ENCODE measurements at regions not wholly inside any gene's neighbourhood (a gene's known extent, or its start where the extent isn't known, plus 50 kb on each side); places are given as distances from the start of the nearest gene placed in this dataset.

- no peaks in the 10 kb centered on the region for H3K36me3 ChIP-seq (ENCODE audit: control insufficient read depth in 2 of 2, extremely low read depth in 1 of 2, insufficient read depth in 1 of 2, low read length in 1 of 2)
- no peak overlapping the region for H3K27ac ChIP-seq (ENCODE audit: low read length)
- Mint-ChIP-seq H3K36me3 (no peaks in the 10 kb centered on the region), H3K9me3 (peaks cover 0 to 4% (median 2%) of the 10 kb centered on the region in 3 donors), H3K27me3 (peaks cover 0 to under 1% of the 10 kb centered on the region in 2 donors), H3K27ac (peak overlapping the region in 1 of 2 donors; percentile 56), H3K4me1 (peaks cover 14 to 27% (median 17%) of the 10 kb centered on the region in 3 donors), H3K4me3 (no peak overlapping the region)
- no peak for DNase-seq
- no peak for ATAC-seq (replicated peaks in 1 of 4)
- H3K4me1 ChIP-seq (ENCODE audit: control insufficient read depth in 1 of 2, extremely low read depth in 1 of 2, insufficient read depth in 2 of 2, low read length in 2 of 2), result peaks cover 0 to 18% of the 10 kb centered on the region in 2 experiments
- ChIA-PET CTCF (no interaction called here), POLR2A (no interaction called here)
- H3K9me3 ChIP-seq, result no peaks in the 10 kb centered on the region
- H3K4me3 ChIP-seq (ENCODE audit: control insufficient read depth in 1 of 2, extremely low read depth in 1 of 2, low read length in 1 of 2), result no peak overlapping the region
- H3K27me3 ChIP-seq (replicated peaks in 1 of 2; ENCODE audit: control insufficient read depth in 2 of 2, extremely low read depth in 1 of 2, insufficient read depth in 2 of 2, low read length in 1 of 2), result peaks cover 0 to 6% of the 10 kb centered on the region in 2 experiments
- WGBS (ENCODE audit: insufficient coverage), result no CpG with 5 or more reads among the region's 5 CpGs
Observed at GRCh38 chr2:43022896-43023295, 203.5 kb downstream of the ZFP36L2 start.

- WGBS (ENCODE audit: insufficient coverage), result 93% methylated on average over 10 of the region's 19 CpGs
- no peak overlapping the region for H3K27ac ChIP-seq (ENCODE audit: low read length)
- POLR2A ChIA-PET, result no interaction called here
- CTCF ChIA-PET, result no interaction called here
- Mint-ChIP-seq H3K4me1 (peaks cover 14 to 22% (median 17%) of the 10 kb centered on the region in 3 donors), H3K27ac (no peak overlapping the region), H3K9me3 (peaks cover 0 to 4% (median 2%) of the 10 kb centered on the region in 3 donors), H3K4me3 (no peak overlapping the region), H3K27me3 (peaks cover 0 to 3% of the 10 kb centered on the region in 2 donors), H3K36me3 (no peaks in the 10 kb centered on the region)
- DNase-seq, result no peak
- no peak overlapping the region for H3K4me3 ChIP-seq (ENCODE audit: control insufficient read depth in 1 of 2, extremely low read depth in 1 of 2, low read length in 1 of 2)
- H3K27me3 ChIP-seq (replicated peaks in 1 of 2; ENCODE audit: control insufficient read depth in 2 of 2, extremely low read depth in 1 of 2, insufficient read depth in 2 of 2, low read length in 1 of 2), result peaks cover 0 to 6% of the 10 kb centered on the region in 2 experiments
- H3K9me3 ChIP-seq, result no peaks in the 10 kb centered on the region
- H3K4me1 ChIP-seq (ENCODE audit: control insufficient read depth in 1 of 2, extremely low read depth in 1 of 2, insufficient read depth in 2 of 2, low read length in 2 of 2), result peaks cover 0 to 17% of the 10 kb centered on the region in 2 experiments
- no peaks in the 10 kb centered on the region for H3K36me3 ChIP-seq (ENCODE audit: control insufficient read depth in 2 of 2, extremely low read depth in 1 of 2, insufficient read depth in 1 of 2, low read length in 1 of 2)
- ATAC-seq (replicated peaks in 1 of 4), result no peak
Observed at GRCh38 chr2:43021791-43022509, 204.5 kb downstream of the ZFP36L2 start.

- Histone ChIP-seq H3K36me3 (ENCODE audit: control insufficient read depth in 2 of 2, extremely low read depth in 1 of 2, insufficient read depth in 1 of 2, low read length in 1 of 2) (no peaks in the 10 kb centered on the region), H3K4me3 (ENCODE audit: control insufficient read depth in 1 of 2, extremely low read depth in 1 of 2, low read length in 1 of 2) (no peak overlapping the region), H3K27ac (ENCODE audit: low read length) (no peak overlapping the region), H3K27me3 (replicated peaks in 1 of 2; ENCODE audit: control insufficient read depth in 2 of 2, extremely low read depth in 1 of 2, insufficient read depth in 2 of 2, low read length in 1 of 2) (peaks cover 0 to 3% of the 10 kb centered on the region in 2 experiments), H3K9me3 (no peaks in the 10 kb centered on the region), H3K4me1 (ENCODE audit: control insufficient read depth in 1 of 2, extremely low read depth in 1 of 2, insufficient read depth in 2 of 2, low read length in 2 of 2) (peaks cover 0 to 14% of the 10 kb centered on the region in 2 experiments)
- CTCF ChIA-PET, result no interaction called here
- DNase-seq (no peak), ATAC-seq (replicated peaks in 1 of 4) (no peak)
- H3K27ac Mint-ChIP-seq, result no peak overlapping the region
- H3K36me3 Mint-ChIP-seq, result no peaks in the 10 kb centered on the region
- H3K4me1 Mint-ChIP-seq, result peaks cover 13 to 16% (median 15%) of the 10 kb centered on the region in 3 donors
- H3K4me3 Mint-ChIP-seq, result no peak overlapping the region
- peaks cover 0 to 4% (median 2%) of the 10 kb centered on the region in 3 donors for H3K9me3 Mint-ChIP-seq
- 97% methylated on average over 5 of the region's 14 CpGs for WGBS (ENCODE audit: insufficient coverage)
- POLR2A ChIA-PET, result no interaction called here
- peaks cover 0 to 3% of the 10 kb centered on the region in 2 donors for H3K27me3 Mint-ChIP-seq
Observed at GRCh38 chr2:43020990-43021669, 205.3 kb downstream of the ZFP36L2 start.

- Mint-ChIP-seq H3K9me3 (peaks cover 0 to 4% (median 2%) of the 10 kb centered on the region in 3 donors), H3K4me3 (no peak overlapping the region), H3K27me3 (peaks cover 0 to 3% of the 10 kb centered on the region in 2 donors), H3K36me3 (no peaks in the 10 kb centered on the region), H3K4me1 (peaks cover 10 to 12% (median 10%) of the 10 kb centered on the region in 3 donors), H3K27ac (no peak overlapping the region)
- Histone ChIP-seq H3K36me3 (ENCODE audit: control insufficient read depth in 2 of 2, extremely low read depth in 1 of 2, insufficient read depth in 1 of 2, low read length in 1 of 2) (no peaks in the 10 kb centered on the region), H3K9me3 (no peaks in the 10 kb centered on the region), H3K27me3 (replicated peaks in 1 of 2; ENCODE audit: control insufficient read depth in 2 of 2, extremely low read depth in 1 of 2, insufficient read depth in 2 of 2, low read length in 1 of 2) (peaks cover 0 to 3% of the 10 kb centered on the region in 2 experiments), H3K4me1 (ENCODE audit: control insufficient read depth in 1 of 2, extremely low read depth in 1 of 2, insufficient read depth in 2 of 2, low read length in 2 of 2) (peaks cover 0 to 10% of the 10 kb centered on the region in 2 experiments), H3K4me3 (ENCODE audit: control insufficient read depth in 1 of 2, extremely low read depth in 1 of 2, low read length in 1 of 2) (no peak overlapping the region), H3K27ac (ENCODE audit: low read length) (no peak overlapping the region)
- POLR2A ChIA-PET, result no interaction called here
- DNase-seq (no peak), ATAC-seq (replicated peaks in 1 of 4) (no peak)
- WGBS (ENCODE audit: insufficient coverage), result no CpG with 5 or more reads among the region's 1 CpG
- CTCF ChIA-PET, result no interaction called here
Observed at GRCh38 chr2:43020296-43020695, 206.1 kb downstream of the ZFP36L2 start.

GRCh38 chr2:43019536-43020183, 206.7 kb downstream of the ZFP36L2 start:
- Mint-ChIP-seq H3K27me3 (peaks cover 0 to 3% of the 10 kb centered on the region in 2 donors), H3K27ac (no peak overlapping the region), H3K4me3 (no peak overlapping the region), H3K4me1 (peaks cover 3 to 6% (median 4%) of the 10 kb centered on the region in 3 donors), H3K36me3 (no peaks in the 10 kb centered on the region), H3K9me3 (peaks cover 0 to 4% (median 2%) of the 10 kb centered on the region in 3 donors)
- no peak overlapping the region for H3K27ac ChIP-seq (ENCODE audit: low read length)
- ChIA-PET POLR2A (no interaction called here), CTCF (no interaction called here)
- peaks cover 0 to 3% of the 10 kb centered on the region in 2 experiments for H3K27me3 ChIP-seq (replicated peaks in 1 of 2; ENCODE audit: control insufficient read depth in 2 of 2, extremely low read depth in 1 of 2, insufficient read depth in 2 of 2, low read length in 1 of 2)
- H3K36me3 ChIP-seq (ENCODE audit: control insufficient read depth in 2 of 2, extremely low read depth in 1 of 2, insufficient read depth in 1 of 2, low read length in 1 of 2), result no peaks in the 10 kb centered on the region
- no peak for ATAC-seq (replicated peaks in 1 of 4)
- H3K4me1 ChIP-seq (ENCODE audit: control insufficient read depth in 1 of 2, extremely low read depth in 1 of 2, insufficient read depth in 2 of 2, low read length in 2 of 2), result peaks cover 0 to 4% of the 10 kb centered on the region in 2 experiments
- no peak for DNase-seq
- H3K4me3 ChIP-seq (ENCODE audit: control insufficient read depth in 1 of 2, extremely low read depth in 1 of 2, low read length in 1 of 2), result no peak overlapping the region
- no CpG with 5 or more reads among the region's 7 CpGs for WGBS (ENCODE audit: insufficient coverage)
- H3K9me3 ChIP-seq, result no peaks in the 10 kb centered on the region

GRCh38 chr2:43019025-43019367, 207.4 kb downstream of the ZFP36L2 start:
- Histone ChIP-seq H3K27ac (ENCODE audit: low read length) (no peak overlapping the region), H3K9me3 (no peaks in the 10 kb centered on the region), H3K4me1 (ENCODE audit: control insufficient read depth in 1 of 2, extremely low read depth in 1 of 2, insufficient read depth in 2 of 2, low read length in 2 of 2) (no peaks in the 10 kb centered on the region), H3K4me3 (ENCODE audit: control insufficient read depth in 1 of 2, extremely low read depth in 1 of 2, low read length in 1 of 2) (no peak overlapping the region), H3K36me3 (ENCODE audit: control insufficient read depth in 2 of 2, extremely low read depth in 1 of 2, insufficient read depth in 1 of 2, low read length in 1 of 2) (no peaks in the 10 kb centered on the region), H3K27me3 (replicated peaks in 1 of 2; ENCODE audit: control insufficient read depth in 2 of 2, extremely low read depth in 1 of 2, insufficient read depth in 2 of 2, low read length in 1 of 2) (peaks cover 0 to 3% of the 10 kb centered on the region in 2 experiments)
- DNase-seq (no peak), ATAC-seq (replicated peaks in 1 of 4) (no peak)
- Mint-ChIP-seq H3K27ac (no peak overlapping the region), H3K27me3 (peaks cover 0 to 3% of the 10 kb centered on the region in 2 donors), H3K4me1 (peaks cover 0 to 2% (median 0%) of the 10 kb centered on the region in 3 donors), H3K9me3 (peaks cover 0 to 4% (median 2%) of the 10 kb centered on the region in 3 donors), H3K4me3 (no peak overlapping the region), H3K36me3 (no peaks in the 10 kb centered on the region)
- CTCF ChIA-PET, result no interaction called here
- POLR2A ChIA-PET, result no interaction called here
- WGBS (ENCODE audit: insufficient coverage), result 40% methylated on average over 1 of the region's 5 CpGs

All from T-cell (primary cell).